ENCODE measurements at regions not wholly inside any gene's neighbourhood (a gene's known extent, or its start where the extent isn't known, plus 50 kb on each side); places are given as distances from the start of the nearest gene placed in this dataset.
"Not testable (repeated sequence)": the region's sequence is repeated elsewhere in the genome, so short reads cannot be mapped to it uniquely, and the experiment has no call there.

GRCh38 chr11:106565326-106565725, 452.9 kb downstream of the GUCY1A2 start:
- Histone ChIP-seq H3K4me1 (ENCODE audit: control insufficient read depth, insufficient read depth, low read length) (no peaks in the 10 kb centered on the region), H3K36me3 (ENCODE audit: control insufficient read depth, insufficient read depth, low read length) (no peaks in the 10 kb centered on the region), H3K27me3 (ENCODE audit: control insufficient read depth, insufficient read depth, low read length, poor library complexity, severe bottlenecking) (no peaks in the 10 kb centered on the region), H3K4me3 (ENCODE audit: insufficient read depth, low read depth, low read length) (no peak overlapping the region), H3K9me3 (ENCODE audit: control insufficient read depth, low read length) (no peaks in the 10 kb centered on the region), H3K27ac (ENCODE audit: insufficient read depth, low read depth, low read length, poor library complexity, severe bottlenecking) (no peak overlapping the region)
- 87 to 94% methylated on average over 2 of the region's 2 CpGs for WGBS, 2 experiments

- no peaks in the 10 kb centered on the region for H3K36me3 ChIP-seq (ENCODE audit: control insufficient read depth, insufficient read depth, low read length)
- no peaks in the 10 kb centered on the region for H3K9me3 ChIP-seq (ENCODE audit: control insufficient read depth, low read length)
- WGBS, 2 experiments: 94 to 96% methylated on average over 3 of the region's 3 CpGs
- H3K27me3 ChIP-seq (ENCODE audit: control insufficient read depth, insufficient read depth, low read length, poor library complexity, severe bottlenecking): no peaks in the 10 kb centered on the region
- H3K4me1 ChIP-seq (ENCODE audit: control insufficient read depth, insufficient read depth, low read length): no peaks in the 10 kb centered on the region
- H3K27ac ChIP-seq (ENCODE audit: insufficient read depth, low read depth, low read length, poor library complexity, severe bottlenecking): no peak overlapping the region
- H3K4me3 ChIP-seq (ENCODE audit: insufficient read depth, low read depth, low read length): no peak overlapping the region
These were observed 449.6 kb downstream of the GUCY1A2 start for GRCh38 chr11:106568632-106569031.

- 82 to 84% methylated on average over 5 of the region's 5 CpGs for WGBS, 2 experiments
- H3K27me3 ChIP-seq (ENCODE audit: control insufficient read depth, insufficient read depth, low read length, poor library complexity, severe bottlenecking); H3K27ac ChIP-seq (ENCODE audit: insufficient read depth, low read depth, low read length, poor library complexity, severe bottlenecking); H3K4me1 ChIP-seq (ENCODE audit: control insufficient read depth, insufficient read depth, low read length); H3K36me3 ChIP-seq (ENCODE audit: control insufficient read depth, insufficient read depth, low read length); H3K4me3 ChIP-seq (ENCODE audit: insufficient read depth, low read depth, low read length); H3K9me3 ChIP-seq (ENCODE audit: control insufficient read depth, low read length): not testable (repeated sequence)
These were observed 440.9 kb downstream of the GUCY1A2 start for GRCh38 chr11:106577384-106577783.

- H3K4me3 ChIP-seq (ENCODE audit: insufficient read depth, low read depth, low read length): no peak overlapping the region
- no peak overlapping the region for H3K27ac ChIP-seq (ENCODE audit: insufficient read depth, low read depth, low read length, poor library complexity, severe bottlenecking)
- H3K9me3 ChIP-seq (ENCODE audit: control insufficient read depth, low read length): no peaks in the 10 kb centered on the region
- no peaks in the 10 kb centered on the region for H3K4me1 ChIP-seq (ENCODE audit: control insufficient read depth, insufficient read depth, low read length)
- H3K27me3 ChIP-seq (ENCODE audit: control insufficient read depth, insufficient read depth, low read length, poor library complexity, severe bottlenecking): no peaks in the 10 kb centered on the region
- WGBS, 2 experiments: 94 to 96% methylated on average over 6 of the region's 6 CpGs
- H3K36me3 ChIP-seq (ENCODE audit: control insufficient read depth, insufficient read depth, low read length): no peaks in the 10 kb centered on the region
These were observed 436.9 kb downstream of the GUCY1A2 start for GRCh38 chr11:106581399-106581798.

DNA sequence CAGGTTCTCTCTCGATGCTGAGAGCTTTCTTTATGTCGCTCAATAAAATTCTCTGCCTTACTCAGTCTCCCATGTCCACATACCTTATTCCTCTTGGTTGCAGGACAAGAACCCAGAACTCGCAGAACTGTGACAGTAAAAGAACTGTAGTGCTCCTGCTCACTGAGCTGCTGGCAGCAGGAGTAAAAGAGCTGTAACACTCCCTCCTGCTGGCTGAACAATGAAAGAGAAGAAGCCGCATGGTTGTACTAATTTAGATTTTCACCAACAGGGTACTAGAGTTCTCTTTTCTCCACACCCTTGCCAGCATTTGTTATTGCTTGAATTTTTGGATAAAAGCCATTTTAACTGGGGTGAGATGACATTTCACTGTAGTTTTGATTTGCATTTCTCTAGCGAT, 433.2 kb downstream of the GUCY1A2 start:
- H3K4me1 ChIP-seq (ENCODE audit: control insufficient read depth, insufficient read depth, low read length): no peaks in the 10 kb centered on the region
- WGBS, 2 experiments: 91 to 97% methylated on average over 4 to 5 of the region's 5 CpGs

GRCh38 chr11:106594751-106595351, 423.4 kb downstream of the GUCY1A2 start:
- no peak overlapping the region for H3K4me3 ChIP-seq (ENCODE audit: insufficient read depth, low read depth, low read length)
- no peaks in the 10 kb centered on the region for H3K27me3 ChIP-seq (ENCODE audit: control insufficient read depth, insufficient read depth, low read length, poor library complexity, severe bottlenecking)
- WGBS, 2 experiments: 81 to 91% methylated on average over 3 to 6 of the region's 6 CpGs
- H3K27ac ChIP-seq (ENCODE audit: insufficient read depth, low read depth, low read length, poor library complexity, severe bottlenecking): no peak overlapping the region
- H3K36me3 ChIP-seq (ENCODE audit: control insufficient read depth, insufficient read depth, low read length): no peaks in the 10 kb centered on the region
- H3K4me1 ChIP-seq (ENCODE audit: control insufficient read depth, insufficient read depth, low read length): no peaks in the 10 kb centered on the region
- no peaks in the 10 kb centered on the region for H3K9me3 ChIP-seq (ENCODE audit: control insufficient read depth, low read length)

More for the DNA sequence above, 433.2 kb downstream of the GUCY1A2 start:
- no peaks in the 10 kb centered on the region for H3K36me3 ChIP-seq (ENCODE audit: control insufficient read depth, insufficient read depth, low read length)
- no peaks in the 10 kb centered on the region for H3K27me3 ChIP-seq (ENCODE audit: control insufficient read depth, insufficient read depth, low read length, poor library complexity, severe bottlenecking)
- H3K27ac ChIP-seq (ENCODE audit: insufficient read depth, low read depth, low read length, poor library complexity, severe bottlenecking): no peak overlapping the region
- no peaks in the 10 kb centered on the region for H3K9me3 ChIP-seq (ENCODE audit: control insufficient read depth, low read length)
- no peak overlapping the region for H3K4me3 ChIP-seq (ENCODE audit: insufficient read depth, low read depth, low read length)

DNA sequence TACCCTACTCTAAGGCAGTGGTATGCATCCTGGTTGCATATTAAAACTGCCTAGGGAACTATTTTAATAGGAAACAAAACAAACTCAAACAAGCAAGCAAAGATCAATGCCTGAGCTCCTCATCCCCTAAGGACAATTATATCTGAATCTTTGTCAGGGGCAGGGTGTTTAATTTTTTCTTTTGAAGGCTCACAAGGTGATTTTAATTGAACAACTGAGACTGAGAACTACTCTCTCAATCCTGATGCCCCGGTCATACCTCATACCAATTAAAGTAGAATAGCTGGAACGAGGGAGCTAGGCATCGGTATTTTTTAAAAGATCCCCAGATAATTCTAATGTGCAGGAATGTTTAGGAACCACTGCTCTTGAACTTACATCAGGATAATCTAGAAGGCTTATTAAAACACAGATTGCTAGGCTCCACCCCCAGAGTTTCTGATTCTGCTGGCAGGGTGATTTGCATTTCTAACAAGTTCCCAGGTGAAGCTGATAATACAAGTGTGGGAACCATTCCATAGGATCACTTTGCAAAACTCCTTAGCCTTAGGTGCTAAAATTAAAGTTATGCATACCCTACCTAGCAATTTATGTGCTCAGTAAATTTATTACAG, 416.5 kb downstream of the GUCY1A2 start:
- no peaks in the 10 kb centered on the region for H3K27me3 ChIP-seq (ENCODE audit: control insufficient read depth, insufficient read depth, low read length, poor library complexity, severe bottlenecking)
- no peaks in the 10 kb centered on the region for H3K9me3 ChIP-seq (ENCODE audit: control insufficient read depth, low read length)
- no peak overlapping the region for H3K27ac ChIP-seq (ENCODE audit: insufficient read depth, low read depth, low read length, poor library complexity, severe bottlenecking)
- 91 to 96% methylated on average over 3 of the region's 3 CpGs for WGBS, 2 experiments
- no peak overlapping the region for H3K4me3 ChIP-seq (ENCODE audit: insufficient read depth, low read depth, low read length)
- H3K4me1 ChIP-seq (ENCODE audit: control insufficient read depth, insufficient read depth, low read length): no peaks in the 10 kb centered on the region
- no peaks in the 10 kb centered on the region for H3K36me3 ChIP-seq (ENCODE audit: control insufficient read depth, insufficient read depth, low read length)

GRCh38 chr11:106608677-106609076, 409.6 kb downstream of the GUCY1A2 start:
- no peaks in the 10 kb centered on the region for H3K4me1 ChIP-seq (ENCODE audit: control insufficient read depth, insufficient read depth, low read length)
- no peak overlapping the region for H3K4me3 ChIP-seq (ENCODE audit: insufficient read depth, low read depth, low read length)
- H3K36me3 ChIP-seq (ENCODE audit: control insufficient read depth, insufficient read depth, low read length): no peaks in the 10 kb centered on the region
- 87% methylated on average over 3 of the region's 3 CpGs for WGBS, 2 experiments
- H3K27ac ChIP-seq (ENCODE audit: insufficient read depth, low read depth, low read length, poor library complexity, severe bottlenecking): no peak overlapping the region
- H3K27me3 ChIP-seq (ENCODE audit: control insufficient read depth, insufficient read depth, low read length, poor library complexity, severe bottlenecking): no peaks in the 10 kb centered on the region
- no peaks in the 10 kb centered on the region for H3K9me3 ChIP-seq (ENCODE audit: control insufficient read depth, low read length)

DNA sequence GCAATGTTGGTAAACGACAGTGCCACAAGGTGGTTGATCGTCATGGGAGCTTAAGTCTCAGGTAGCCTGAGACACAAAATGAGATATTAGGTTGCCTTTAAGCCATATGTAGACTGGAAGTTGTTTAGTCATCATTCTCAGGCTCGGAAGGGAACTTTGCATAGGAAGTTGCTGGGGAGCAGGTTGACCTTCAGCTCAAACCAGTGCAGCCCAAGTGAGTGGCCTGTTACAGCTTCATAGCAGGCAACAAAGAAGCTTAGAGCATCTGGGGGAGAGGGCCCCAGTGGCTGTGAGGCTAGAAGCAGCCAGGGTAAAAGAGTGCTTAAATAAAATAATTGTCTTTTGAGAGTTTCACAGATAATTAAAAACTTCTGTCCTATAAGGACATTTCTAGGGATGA, 404.0 kb downstream of the GUCY1A2 start:
- Histone ChIP-seq H3K4me3 (ENCODE audit: insufficient read depth, low read depth, low read length) (no peak overlapping the region), H3K9me3 (ENCODE audit: control insufficient read depth, low read length) (no peaks in the 10 kb centered on the region), H3K36me3 (ENCODE audit: control insufficient read depth, insufficient read depth, low read length) (no peaks in the 10 kb centered on the region), H3K27me3 (ENCODE audit: control insufficient read depth, insufficient read depth, low read length, poor library complexity, severe bottlenecking) (no peaks in the 10 kb centered on the region), H3K4me1 (ENCODE audit: control insufficient read depth, insufficient read depth, low read length) (no peaks in the 10 kb centered on the region), H3K27ac (ENCODE audit: insufficient read depth, low read depth, low read length, poor library complexity, severe bottlenecking) (no peak overlapping the region)
- WGBS, 2 experiments: 90 to 93% methylated on average over 3 of the region's 3 CpGs

DNA sequence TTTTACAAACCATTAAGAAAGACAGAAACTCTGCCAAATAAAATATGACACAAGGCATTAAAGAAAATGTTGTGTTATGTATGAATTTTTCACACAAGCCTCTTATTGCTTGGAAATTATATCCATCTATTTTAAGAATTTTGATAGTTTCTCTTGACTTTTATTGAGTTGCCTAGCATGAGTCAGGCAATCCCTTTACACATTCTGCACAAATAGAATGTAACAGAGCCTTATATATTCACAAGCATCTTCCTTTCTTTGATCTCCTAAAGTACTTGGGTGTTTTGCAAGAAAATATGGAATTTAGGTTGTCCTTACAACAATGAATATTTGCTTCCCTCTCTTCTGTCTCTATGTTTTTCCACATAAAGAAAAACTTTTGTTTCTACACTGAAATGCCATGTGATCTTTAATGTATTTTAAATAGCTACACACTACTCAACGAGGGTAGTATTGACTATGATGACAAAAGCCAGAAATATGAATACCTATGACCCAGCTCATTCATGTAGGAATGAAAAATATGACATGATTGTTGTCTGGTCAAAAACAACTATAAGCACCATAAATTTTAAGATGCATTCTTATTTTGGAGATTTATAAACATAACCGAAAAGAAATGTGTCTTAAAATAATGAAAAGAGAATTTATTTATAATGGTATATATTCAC, 398.8 kb downstream of the GUCY1A2 start:
- Histone ChIP-seq H3K9me3 (ENCODE audit: control insufficient read depth, low read length) (no peaks in the 10 kb centered on the region), H3K27me3 (ENCODE audit: control insufficient read depth, insufficient read depth, low read length, poor library complexity, severe bottlenecking) (no peaks in the 10 kb centered on the region), H3K36me3 (ENCODE audit: control insufficient read depth, insufficient read depth, low read length) (no peaks in the 10 kb centered on the region), H3K27ac (ENCODE audit: insufficient read depth, low read depth, low read length, poor library complexity, severe bottlenecking) (no peak overlapping the region), H3K4me3 (ENCODE audit: insufficient read depth, low read depth, low read length) (no peak overlapping the region), H3K4me1 (ENCODE audit: control insufficient read depth, insufficient read depth, low read length) (no peaks in the 10 kb centered on the region)
- no CpG with 5 or more reads among the region's 2 CpGs for WGBS, 2 experiments

Measured in ectodermal cell (in vitro differentiated cells).